GM18499 (cell line): ENCODE measurements at regions not wholly inside any gene's neighbourhood (a gene's known extent, or its start where the extent isn't known, plus 50 kb on each side); places are given as distances from the start of the nearest gene placed in this dataset.
"Not testable (repeated sequence)": the region's sequence is repeated elsewhere in the genome, so short reads cannot be mapped to it uniquely, and the experiment has no call there.

Experiments used
- ATAC-seq: cut with Tn5 transposase; IDR thresholded peaks from one replicate; pipeline ENCODE4 v1.9.1; 2021; ENCODE audit warnings: moderate number of reproducible peaks; ENCODE audit not compliant: insufficient read depth, unreplicated experiment

DNA sequence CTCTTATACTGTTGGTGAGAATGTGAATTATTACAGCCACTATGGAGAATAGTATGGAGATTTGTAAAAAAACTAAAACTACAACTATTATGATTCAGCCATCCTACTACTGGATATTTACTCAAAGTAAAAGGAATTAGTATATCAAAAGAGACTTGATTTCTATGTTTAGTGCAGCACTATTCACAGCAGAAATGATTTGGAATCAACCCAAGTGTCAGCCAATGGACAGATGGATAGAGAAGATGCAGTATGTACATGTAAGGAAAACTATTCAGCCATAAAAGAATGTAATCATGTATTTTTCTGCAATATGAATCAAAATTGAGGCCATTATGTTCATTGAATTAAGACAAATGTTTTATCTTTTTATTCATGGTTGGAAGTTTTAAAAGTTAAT lies 1705.5 kb downstream of the SLITRK1 start:
- no peak for ATAC-seq

DNA sequence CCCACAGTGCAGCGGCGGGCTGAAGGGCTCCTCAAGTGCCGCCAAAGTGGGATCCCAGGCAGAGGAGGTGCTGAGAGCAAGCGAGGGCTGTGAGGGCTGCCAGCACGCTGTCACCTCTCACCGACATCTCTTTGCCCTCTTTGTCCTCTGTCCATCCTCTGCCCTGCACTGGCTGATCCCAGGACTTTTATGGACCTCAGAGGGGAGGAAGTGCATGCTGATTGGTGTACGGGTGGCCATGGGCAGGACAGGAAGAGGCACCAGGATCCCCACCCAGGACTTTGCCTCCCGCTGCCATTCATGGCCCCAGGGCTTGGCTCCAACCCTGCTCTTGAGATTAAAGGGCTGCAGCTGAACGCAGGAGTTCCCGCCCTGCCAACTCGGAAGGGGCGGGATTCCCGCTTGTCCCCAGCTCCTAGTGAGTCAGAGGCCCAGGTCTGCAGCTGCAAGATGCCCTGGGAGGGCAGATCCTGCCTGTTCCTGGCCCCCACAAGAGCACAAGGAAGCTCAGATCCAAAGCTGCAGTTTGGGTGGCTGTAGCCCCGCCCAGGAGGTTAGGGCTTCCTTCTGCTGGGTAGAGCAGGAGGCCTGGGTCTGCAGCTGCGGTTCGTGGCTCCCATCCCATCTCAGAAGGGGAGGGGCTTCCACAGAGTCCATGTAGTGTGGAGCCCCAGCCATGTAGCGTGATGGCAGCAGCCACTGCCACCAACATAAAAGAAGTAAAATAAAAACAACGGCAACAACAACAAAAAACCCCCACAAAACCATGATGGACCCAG lies 1716.7 kb downstream of the SLITRK1 start:
- no peak for ATAC-seq

DNA sequence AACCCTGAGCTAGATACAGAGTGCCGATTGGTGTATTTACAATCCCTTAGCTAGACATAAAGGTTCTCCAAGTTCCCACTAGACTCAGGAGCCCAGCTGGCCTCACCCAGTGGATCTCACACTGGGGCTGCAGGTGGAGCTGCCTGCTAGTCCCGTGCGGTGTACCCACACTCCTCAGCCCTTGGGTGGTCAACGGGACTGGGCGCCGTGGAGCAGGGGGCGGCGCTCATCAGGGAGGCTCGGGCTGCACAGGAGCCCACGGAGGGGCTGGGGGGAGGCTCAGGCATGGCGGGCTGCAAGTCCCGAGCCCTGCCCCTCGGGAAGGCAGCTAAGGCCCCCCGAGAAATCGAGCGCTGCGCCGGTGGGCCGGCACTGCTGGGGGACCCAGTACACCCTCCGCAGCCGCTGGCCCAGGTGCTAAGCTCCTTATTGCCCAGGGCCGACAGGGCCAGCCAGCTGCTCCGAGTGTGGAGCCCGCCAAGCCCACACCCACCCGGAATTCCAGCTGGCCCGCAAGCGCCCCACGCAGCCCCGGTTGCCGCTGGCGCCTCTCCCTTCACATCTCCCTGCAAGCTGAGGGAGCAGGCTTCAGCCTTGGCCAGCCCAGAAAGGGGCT lies 1717.4 kb downstream of the SLITRK1 start:
- ATAC-seq, result not testable (repeated sequence)

DNA sequence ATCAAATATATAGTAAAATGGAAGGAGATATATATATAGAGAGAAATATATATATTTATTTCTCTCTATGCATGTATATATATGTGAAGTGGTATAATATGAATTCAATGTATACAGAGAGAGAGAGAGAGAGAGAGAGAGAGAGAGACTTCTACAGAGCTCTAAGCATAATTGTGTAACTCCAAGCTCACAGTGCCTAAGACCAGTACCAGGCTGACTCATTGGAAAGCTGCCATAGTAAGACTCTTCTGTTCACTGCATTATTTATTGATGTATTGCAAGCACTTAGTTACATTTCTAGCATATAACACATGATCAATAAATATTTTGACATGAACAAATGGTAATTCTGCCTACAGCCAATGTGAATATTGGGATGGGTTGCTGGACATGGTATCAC lies 1734.7 kb downstream of the SLITRK1 start:
- ATAC-seq, result no peak

DNA sequence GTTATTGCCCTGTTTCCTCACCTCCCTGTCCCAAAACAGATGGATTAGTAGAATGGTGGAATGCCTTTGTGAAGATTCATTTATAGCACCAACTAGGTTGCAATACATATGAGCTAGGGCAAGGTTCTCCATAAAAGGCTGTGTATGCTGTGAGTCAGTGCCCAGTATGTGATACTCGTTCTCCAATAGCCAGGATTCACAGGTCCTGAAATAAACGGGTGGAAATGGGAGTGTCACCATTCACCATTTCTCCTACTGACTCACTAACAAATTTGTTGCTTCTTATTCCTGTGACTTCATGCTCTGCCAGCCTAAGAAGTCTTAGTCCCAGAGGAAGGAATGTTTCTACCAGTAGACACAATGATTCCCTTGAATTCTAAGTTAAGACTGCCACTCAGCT lies 1745.4 kb downstream of the SLITRK1 start:
- ATAC-seq, result no peak

DNA sequence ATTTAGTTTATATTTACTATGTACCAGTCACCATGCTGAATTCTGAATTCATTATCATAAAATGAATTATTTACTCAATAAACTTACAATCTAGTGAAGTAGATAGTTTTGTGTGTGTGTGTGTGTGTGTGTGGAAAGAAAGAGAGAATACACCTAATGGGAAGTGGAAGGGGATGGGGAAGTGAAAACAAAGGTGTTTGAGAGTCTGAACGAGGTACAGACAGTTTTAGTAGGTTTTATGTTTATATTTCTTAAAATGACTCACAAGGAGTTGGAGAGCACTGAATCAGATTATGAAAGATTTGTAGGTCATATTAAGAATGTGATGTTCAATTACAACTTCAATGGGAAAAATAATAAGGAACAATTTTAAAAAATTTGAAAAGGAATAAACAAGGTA lies 1753.0 kb downstream of the SLITRK1 start:
- no peak for ATAC-seq

DNA sequence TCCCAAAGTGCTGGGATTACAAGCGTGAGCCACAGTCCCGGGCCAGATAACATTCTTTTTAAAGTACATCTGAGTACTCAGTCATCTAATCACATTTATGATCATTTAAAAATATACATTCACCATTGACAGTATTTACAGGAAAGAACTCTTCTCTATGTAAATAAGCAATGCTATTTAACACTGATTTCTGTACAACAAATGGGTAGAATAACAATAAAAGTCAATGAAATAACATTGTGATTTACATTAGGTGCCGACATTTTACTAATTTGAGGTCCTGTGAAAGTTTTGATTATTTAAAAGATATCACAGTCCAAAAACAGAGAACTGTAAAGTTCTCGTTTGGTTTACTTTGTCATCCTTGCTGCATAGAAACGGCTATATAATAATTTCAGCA lies 1763.7 kb downstream of the SLITRK1 start:
- no peak for ATAC-seq

DNA sequence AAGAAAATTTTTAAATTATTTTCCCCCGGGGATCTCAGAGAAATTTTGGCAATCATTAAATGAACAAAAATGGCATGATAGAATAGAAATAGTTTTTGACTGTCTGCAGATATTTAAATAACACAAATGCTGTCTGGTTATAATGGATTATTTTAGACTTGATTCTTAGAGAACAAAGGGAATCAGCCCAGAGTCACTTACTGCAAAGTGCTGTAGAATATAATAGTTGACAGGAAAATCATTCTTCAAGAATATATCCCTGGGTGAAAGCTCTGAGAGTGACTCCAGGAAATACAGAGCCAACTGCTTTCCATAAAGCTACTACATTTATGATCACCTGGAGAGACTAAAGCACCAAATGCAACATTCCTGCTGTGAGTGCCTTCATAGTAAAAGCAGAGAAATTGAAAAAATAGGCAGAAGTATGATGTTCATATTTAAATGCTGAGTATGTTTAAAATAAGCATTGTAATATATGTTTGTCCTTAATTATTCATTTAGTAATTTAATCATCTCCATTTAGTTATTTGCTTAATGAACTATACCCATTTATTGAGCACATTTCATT lies 1765.8 kb downstream of the SLITRK1 start:
- no peak for ATAC-seq

DNA sequence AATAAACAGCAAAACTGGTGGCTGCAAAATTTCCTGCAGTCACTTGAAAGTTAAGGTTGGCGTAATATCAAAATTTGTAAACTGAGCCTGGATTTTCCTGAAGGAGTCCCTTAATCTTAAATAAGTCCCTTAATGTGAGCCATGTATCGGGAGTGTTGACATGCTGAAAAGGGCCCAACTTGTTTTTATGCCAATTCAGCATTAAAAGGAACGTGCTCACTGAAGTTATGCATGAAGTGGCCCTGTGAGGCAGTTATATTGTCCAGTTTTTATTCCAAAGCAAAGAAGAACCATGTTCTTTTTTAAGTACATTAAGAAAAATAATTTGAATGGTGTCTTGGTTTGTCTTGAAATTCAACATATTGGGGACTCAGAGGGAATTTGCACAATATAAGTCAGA lies 1766.9 kb downstream of the SLITRK1 start:
- ATAC-seq, result no peak

DNA sequence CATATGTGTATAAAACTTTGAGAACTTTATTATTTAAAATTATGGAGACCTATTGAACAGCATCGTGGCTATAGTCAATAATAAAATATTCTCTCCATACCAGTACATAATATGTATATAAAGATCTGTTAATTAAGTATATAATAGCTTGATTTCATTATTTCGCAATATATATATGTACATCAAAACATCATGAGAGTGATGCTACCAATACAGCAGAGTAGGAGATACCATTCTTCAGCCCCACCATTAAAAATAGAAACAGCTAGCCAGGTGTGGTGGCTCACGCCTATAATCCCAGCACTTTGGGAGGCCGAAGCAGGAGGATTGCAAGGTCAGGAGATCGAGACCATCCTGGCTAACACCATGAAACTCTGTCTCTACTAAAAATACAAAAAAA lies 1755.3 kb upstream of the SPRY2 start:
- no peak for ATAC-seq

DNA sequence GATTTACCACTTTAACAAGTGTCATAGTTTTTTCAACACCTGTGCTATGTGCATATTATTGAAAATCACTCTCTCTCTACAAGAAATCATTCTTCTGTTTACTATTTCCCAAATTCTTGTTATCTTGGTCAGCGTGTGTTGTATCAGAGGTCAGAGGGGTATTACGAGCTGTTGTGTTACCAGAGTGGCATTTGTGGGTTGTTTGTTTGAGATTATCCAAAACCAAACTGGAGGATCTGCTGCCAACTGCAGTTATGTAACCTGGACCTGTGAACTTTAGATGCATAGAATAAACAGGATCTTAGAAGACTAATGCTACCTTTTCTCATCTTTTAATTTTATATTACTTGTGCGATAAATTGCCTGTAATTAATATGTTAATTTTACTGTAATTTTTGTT lies 1751.4 kb upstream of the SPRY2 start:
- no peak for ATAC-seq

DNA sequence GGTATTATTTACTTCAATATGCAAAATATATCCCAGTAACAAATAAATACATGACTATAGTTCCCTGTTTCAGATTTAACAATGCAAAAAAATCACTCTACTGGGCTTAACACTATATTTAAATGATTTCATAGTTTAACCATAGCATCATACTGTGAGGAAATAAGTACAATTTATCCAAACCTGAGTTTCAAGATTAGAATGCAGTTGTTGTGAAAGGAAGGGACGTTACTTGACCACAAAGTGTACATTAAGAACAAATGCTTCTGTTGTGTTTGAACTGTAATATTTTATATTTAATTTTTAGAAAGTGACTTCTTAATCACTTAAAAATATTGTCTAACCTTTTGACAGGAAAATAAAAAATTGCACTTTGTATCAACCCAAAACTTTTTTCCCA lies 1747.9 kb upstream of the SPRY2 start:
- no peak for ATAC-seq

DNA sequence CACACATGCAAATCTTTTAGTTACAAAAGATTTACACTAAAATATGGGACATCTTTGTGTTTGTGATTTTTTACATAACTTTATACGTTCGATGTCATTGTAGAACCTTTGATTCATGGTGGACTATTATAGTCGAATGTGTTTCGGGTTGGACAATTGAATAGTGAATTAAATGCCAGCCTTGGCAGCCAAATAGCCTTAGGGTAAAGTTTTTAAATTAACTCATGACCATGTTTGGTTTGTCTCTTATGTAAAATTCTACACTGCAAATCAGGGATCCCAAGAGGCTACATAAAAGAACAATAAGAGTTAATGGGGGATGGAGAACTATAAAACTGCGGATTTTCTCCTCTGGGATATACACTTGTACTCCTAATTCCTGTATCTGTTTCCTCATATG lies 1735.6 kb upstream of the SPRY2 start:
- ATAC-seq, result no peak

DNA sequence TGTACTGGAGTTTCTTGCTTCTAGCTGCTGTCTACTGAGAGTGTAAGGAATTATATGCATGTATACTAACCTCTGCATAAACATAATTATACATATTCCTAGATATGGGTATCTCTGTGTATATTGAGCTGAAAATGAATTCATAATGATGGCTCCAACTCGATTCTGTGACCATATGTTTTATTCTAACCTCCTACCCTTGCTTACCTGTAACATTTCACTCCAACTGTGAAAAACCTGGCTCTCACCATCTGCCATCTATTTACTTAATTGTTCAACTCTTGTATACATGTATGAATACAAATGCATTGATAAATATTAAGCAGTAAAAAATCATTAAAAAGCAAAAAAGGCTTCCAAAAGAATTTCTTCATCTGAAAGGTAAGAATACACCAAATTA lies 1729.5 kb upstream of the SPRY2 start:
- ATAC-seq, result no peak

DNA sequence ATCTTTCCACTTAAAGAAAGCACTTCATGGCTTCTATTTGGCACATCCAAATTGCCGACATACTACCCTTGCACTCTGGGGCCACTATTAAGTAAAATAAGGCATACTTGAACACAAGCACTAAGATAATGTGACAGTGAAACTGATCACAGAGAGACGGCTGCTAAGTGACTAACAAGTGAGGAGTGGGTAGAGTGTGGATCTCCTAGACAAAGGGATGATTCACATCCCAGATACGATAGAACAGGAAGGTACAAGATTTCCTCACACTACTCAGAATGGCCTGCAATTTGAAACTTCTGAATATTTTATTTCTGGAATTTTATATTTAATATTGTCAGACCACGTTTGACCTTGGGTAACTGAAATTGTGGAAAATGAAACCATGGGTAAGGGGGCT lies 1721.8 kb upstream of the SPRY2 start:
- no peak for ATAC-seq

DNA sequence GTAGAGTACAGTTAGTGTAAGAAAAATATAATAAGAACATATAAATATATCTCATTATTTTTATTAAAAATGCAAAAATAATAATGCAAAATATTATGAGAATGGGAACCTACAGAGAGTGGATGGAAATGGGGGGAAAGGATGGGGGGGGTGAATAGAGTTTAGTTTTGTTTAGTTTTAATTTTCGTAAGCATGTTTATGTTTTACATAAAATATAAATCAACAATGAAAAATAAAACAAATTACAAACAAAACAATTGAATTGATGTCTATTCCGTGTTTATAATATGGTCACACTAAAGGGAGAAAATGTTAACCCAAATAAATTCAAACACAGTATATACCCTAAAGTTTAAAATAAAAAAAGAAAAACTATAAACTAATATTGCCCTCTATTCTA lies 1717.4 kb upstream of the SPRY2 start:
- no peak for ATAC-seq

DNA sequence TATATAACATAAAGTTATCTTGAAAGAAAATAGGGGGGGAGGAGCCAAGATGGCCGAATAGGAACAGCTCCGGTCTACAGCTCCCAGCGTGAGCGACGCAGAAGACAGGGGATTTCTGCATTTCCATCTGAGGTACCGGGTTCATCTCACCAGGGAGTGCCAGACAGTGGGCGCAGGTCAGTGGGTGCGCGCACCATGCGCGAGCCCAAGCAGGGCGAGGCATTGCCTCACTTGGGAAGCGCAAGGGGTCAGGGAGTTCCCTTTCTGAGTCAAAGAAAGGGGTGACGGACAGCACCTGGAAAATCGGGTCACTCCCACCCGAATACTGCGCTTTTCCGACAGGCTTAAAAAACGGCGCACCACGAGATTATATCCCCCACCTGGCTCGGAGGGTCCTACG lies 1704.4 kb upstream of the SPRY2 start:
- ATAC-seq, result not testable (repeated sequence)

DNA sequence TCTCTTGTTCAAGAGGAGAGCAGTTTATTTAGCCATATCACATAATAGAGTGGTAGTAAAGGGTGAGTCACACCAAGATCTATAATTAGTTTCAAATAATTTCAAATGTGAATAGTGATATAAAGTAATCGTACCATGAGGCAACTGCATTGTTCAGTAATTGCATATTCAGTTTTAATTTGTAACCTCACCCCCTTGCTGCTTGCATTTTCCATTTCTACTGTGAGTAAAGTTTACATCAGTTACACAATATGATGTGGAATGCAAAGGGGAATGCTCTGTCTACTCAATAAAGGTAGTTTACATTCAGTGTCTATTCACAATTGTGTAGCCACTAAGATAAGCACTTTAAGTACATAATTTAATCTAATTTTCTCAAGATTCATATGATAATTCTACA lies 1695.7 kb upstream of the SPRY2 start:
- no peak for ATAC-seq

DNA sequence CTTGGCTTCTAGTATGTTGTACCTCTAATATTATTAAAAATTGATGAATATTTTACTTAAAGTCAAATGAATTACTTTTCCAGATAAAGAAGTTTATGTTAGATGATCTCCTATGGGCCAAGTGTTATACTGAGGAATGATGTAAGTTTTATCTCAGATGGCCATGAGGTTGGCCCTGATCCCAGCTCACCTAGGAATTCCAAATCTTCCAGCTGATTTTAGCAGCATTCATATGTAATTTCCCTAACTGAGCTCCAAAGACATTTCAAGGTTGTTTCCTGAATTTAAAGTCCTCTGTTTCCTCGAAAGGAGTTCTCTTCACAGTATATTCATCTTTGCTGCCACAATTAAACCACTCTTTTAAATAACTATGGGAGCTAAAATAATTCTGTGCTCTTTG lies 1670.4 kb upstream of the SPRY2 start:
- ATAC-seq, result no peak

DNA sequence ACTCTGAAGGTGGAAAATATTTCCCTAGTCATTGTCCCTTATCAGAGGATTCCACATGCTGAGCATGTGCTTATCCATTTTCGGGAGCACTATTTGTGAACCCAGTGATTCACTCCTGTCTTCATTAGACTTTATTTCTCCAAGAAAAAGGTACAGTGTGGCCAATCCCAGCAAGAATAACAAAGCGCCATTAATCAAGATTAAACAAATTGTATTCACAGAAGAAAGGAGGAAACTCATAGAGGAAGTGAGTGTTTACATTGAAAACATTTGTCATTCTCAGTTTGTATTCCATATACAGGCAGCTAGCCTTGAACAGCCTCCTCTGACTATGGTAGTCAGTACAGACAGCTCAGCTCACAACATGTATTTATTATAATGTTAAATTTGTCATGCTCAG lies 1669.9 kb upstream of the SPRY2 start:
- no peak for ATAC-seq

DNA sequence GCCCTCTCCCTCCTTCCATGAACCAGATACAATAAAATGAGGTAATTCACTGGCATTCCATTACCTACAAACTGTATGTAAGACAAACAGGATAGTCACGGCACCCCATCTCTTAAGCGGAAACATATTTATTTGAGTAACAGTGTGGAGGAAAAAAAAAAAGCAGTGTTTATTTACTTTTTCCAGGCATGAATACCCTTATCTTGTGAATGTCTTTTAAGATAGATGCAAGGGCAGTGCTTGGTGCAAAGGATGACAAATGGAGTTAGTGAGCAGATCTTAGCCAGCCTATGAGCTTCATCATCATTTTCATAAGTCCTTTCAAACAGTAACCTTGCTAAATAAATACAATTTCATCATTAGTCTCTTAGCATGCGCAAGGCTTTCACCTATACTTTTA lies 1661.8 kb upstream of the SPRY2 start:
- ATAC-seq, result no peak

DNA sequence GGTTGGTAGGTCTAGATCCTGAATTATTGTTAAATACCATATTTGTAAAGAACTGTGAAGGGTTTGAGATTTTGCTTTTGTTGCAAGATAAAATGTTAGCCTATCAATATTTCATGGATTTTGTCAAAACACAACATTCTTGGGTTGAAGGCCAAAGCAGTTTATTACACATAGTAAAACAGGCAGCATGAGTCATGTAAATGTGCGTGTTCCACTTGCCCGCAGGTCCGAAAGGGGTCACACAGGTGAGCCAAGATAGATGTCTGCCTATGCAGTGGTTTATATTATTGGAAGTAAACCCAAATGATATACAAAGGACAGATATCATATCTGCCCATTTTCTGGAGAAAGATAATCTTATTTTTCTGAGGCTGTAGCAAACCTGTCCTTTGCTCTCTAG lies 1654.4 kb upstream of the SPRY2 start:
- no peak for ATAC-seq
